ENCODE measurements at regions not wholly inside any gene's neighbourhood (a gene's known extent, or its start where the extent isn't known, plus 50 kb on each side); places are given as distances from the start of the nearest gene placed in this dataset.

DNA sequence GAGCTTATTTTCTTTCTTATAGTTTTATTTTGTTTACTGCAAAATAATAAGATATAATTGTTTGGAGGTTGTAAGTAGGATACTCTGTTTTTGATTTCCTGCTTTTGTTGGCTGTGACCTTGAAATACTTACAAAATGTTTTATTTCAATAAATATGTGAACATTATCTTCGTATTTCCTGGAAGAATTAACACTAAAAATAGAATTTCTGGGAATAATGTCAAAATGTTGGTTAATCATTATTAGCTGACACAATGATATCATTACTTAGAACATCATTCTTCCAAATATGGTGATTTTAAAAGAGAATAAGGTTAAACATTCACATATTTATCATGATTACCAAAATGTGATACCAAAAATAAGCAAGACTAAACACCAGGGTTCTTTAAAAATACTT lies 1148.6 kb upstream of the PRR20A start:
- H3K4me1 ChIP-seq = no peaks in the 10 kb centered on the region
- no peak overlapping the region for H3K4me3 ChIP-seq
- H3K9me3 ChIP-seq = peaks cover 0 to 10% (median 5%) of the 10 kb centered on the region in 4 donors
- H3K27ac ChIP-seq = no peak overlapping the region
- WGBS, 5 donors = 4 to 18% (median 9%) methylated on average over 1 of the region's 1 CpG
- no peak for DNase-seq
- H3K36me3 ChIP-seq = no peaks in the 10 kb centered on the region
- TF ChIP-seq POLR2A (IDR thresholded peaks at IDR 0.05) = no peak
- TF ChIP-seq CTCF (IDR thresholded peaks at IDR 0.05) = no peak
- no peak for TF ChIP-seq POLR2AphosphoS5 (IDR thresholded peaks at IDR 0.05)
- no peak for TF ChIP-seq EP300 (IDR thresholded peaks at IDR 0.05)
- H3K27me3 ChIP-seq = no peaks in the 10 kb centered on the region
- intact Hi-C loops (cut with DNase I; ENCODE audit: low total_unique reads) = no loop called here

DNA sequence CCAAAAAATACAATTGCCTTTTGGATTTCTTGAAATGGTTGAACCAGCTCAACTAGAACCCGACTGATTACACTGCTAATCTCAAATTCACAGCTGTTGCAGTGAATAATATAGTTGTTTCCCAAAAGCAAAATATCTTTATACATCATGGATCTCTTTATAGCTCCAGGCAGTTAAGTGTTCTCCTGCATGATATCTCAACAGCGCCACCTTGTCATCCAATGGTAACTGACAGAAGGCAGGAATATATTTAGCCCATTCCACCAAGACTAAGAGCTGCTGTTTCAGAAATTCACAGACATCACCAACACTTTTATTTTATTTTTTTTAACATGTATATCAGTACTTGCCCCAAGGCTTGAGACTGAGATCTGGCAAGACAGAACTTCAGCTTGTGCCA lies 1141.0 kb upstream of the PRR20A start:
- Histone ChIP-seq H3K4me1 (no peaks in the 10 kb centered on the region), H3K9me3 (peaks cover 0 to 18% (median 4%) of the 10 kb centered on the region in 4 donors), H3K4me3 (no peak overlapping the region), H3K36me3 (no peaks in the 10 kb centered on the region), H3K27ac (no peak overlapping the region), H3K27me3 (no peaks in the 10 kb centered on the region)
- TF ChIP-seq POLR2A (IDR thresholded peaks at IDR 0.05) = no peak
- no peak for TF ChIP-seq EP300 (IDR thresholded peaks at IDR 0.05)
- TF ChIP-seq POLR2AphosphoS5 (IDR thresholded peaks at IDR 0.05) = no peak
- no peak for TF ChIP-seq CTCF (IDR thresholded peaks at IDR 0.05)
- 69 to 83% (median 78%) methylated on average over 2 of the region's 2 CpGs for WGBS, 5 donors
- intact Hi-C loops (cut with DNase I; ENCODE audit: low total_unique reads) = no loop called here
- no peak for DNase-seq

DNA sequence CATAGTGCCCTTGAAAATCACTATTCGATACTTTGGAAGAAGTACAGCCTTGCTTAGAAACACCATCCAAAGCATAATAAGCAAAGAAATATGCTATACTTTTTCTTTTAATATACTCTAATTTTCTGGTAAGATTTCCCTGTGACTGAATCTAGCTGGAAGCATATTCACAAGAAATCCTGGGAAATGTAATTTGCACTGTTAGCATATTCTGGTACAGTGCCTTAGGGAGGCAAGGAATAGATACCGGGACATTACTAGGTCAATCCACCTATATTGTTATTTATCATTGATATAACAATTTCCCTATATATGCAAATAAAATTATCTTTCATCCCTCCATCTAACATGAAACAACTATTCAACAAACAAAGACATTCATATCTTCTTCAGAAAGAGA lies 1131.3 kb upstream of the PRR20A start:
- H3K27me3 ChIP-seq = no peaks in the 10 kb centered on the region
- no peak for DNase-seq
- intact Hi-C loops (cut with DNase I; ENCODE audit: low total_unique reads) = no loop called here
- no peaks in the 10 kb centered on the region for H3K36me3 ChIP-seq
- H3K27ac ChIP-seq = no peak overlapping the region
- 87 to 96% (median 95%) methylated on average over 2 of the region's 2 CpGs for WGBS, 5 donors
- peaks cover 0 to 7% (median 0%) of the 10 kb centered on the region in 4 donors for H3K9me3 ChIP-seq
- no peak overlapping the region for H3K4me3 ChIP-seq
- TF ChIP-seq POLR2A (IDR thresholded peaks at IDR 0.05) = no peak
- no peaks in the 10 kb centered on the region for H3K4me1 ChIP-seq

GRCh38 chr13:56012644-56013043 lies 1128.1 kb upstream of the PRR20A start:
- no peak overlapping the region for H3K4me3 ChIP-seq
- intact Hi-C loops (cut with DNase I; ENCODE audit: low total_unique reads) = no loop called here
- WGBS, 5 donors = 49 to 65% (median 56%) methylated on average over 2 of the region's 2 CpGs
- H3K9me3 ChIP-seq = peaks cover 0 to 7% (median 0%) of the 10 kb centered on the region in 4 donors
- no peaks in the 10 kb centered on the region for H3K4me1 ChIP-seq
- no peak overlapping the region for H3K27ac ChIP-seq
- DNase-seq = no peak
- no peaks in the 10 kb centered on the region for H3K27me3 ChIP-seq
- TF ChIP-seq POLR2A (IDR thresholded peaks at IDR 0.05) = no peak
- no peak for TF ChIP-seq POLR2AphosphoS5 (IDR thresholded peaks at IDR 0.05)
- TF ChIP-seq CTCF (IDR thresholded peaks at IDR 0.05) = no peak
- TF ChIP-seq EP300 (IDR thresholded peaks at IDR 0.05) = no peak
- H3K36me3 ChIP-seq = no peaks in the 10 kb centered on the region

DNA sequence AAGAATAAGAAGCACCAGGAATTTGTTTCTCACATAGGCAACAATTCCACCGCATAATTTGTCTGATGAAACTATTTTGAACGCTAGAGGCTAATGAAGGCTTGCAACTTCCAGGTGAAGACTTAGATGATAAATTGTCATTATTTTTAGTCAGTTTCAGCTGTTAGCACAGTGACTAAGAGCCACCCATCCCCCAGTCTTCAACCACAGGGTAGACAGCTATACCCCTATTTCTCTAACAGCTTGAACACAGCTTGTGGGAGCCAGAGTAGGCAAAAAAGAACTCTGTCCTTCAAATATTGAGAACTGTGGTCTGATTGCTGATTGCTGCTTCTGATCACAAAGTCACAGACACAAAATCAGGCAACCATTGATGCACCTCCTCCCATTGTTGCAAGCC lies 1124.8 kb upstream of the PRR20A start:
- TF ChIP-seq EP300 (IDR thresholded peaks at IDR 0.05) = no peak
- TF ChIP-seq POLR2A (IDR thresholded peaks at IDR 0.05) = no peak
- TF ChIP-seq POLR2AphosphoS5 (IDR thresholded peaks at IDR 0.05) = no peak
- no peak for TF ChIP-seq CTCF (IDR thresholded peaks at IDR 0.05)
- H3K27ac ChIP-seq = no peak overlapping the region
- intact Hi-C loops (cut with DNase I; ENCODE audit: low total_unique reads) = no loop called here
- no peak overlapping the region for H3K4me3 ChIP-seq
- no peaks in the 10 kb centered on the region for H3K36me3 ChIP-seq
- H3K27me3 ChIP-seq = no peaks in the 10 kb centered on the region
- DNase-seq = no peak
- H3K4me1 ChIP-seq = no peaks in the 10 kb centered on the region
- H3K9me3 ChIP-seq = peaks cover 0 to 21% (median 7%) of the 10 kb centered on the region in 4 donors
- WGBS, 5 donors = 48 to 73% (median 49%) methylated on average over 2 of the region's 2 CpGs

All from stomach (tissue), 8 donors.